HPDE6-E6E7 (cell line): ENCODE measurements at regions not wholly inside any gene's neighbourhood (a gene's known extent, or its start where the extent isn't known, plus 50 kb on each side); places are given as distances from the start of the nearest gene placed in this dataset.

Experiments used
- DNase-seq: peaks from one replicate; pipeline ENCODE4 v3.0.0; 2011; ENCODE audit warnings: missing footprints; ENCODE audit errors: extremely low spot score

GRCh38 chr6:80463197-80463596 is 356.7 kb downstream of the BCKDHB start:
- DNase-seq: no peak

GRCh38 chr6:80460257-80460865 is 353.9 kb downstream of the BCKDHB start:
- DNase-seq: no peak

DNA sequence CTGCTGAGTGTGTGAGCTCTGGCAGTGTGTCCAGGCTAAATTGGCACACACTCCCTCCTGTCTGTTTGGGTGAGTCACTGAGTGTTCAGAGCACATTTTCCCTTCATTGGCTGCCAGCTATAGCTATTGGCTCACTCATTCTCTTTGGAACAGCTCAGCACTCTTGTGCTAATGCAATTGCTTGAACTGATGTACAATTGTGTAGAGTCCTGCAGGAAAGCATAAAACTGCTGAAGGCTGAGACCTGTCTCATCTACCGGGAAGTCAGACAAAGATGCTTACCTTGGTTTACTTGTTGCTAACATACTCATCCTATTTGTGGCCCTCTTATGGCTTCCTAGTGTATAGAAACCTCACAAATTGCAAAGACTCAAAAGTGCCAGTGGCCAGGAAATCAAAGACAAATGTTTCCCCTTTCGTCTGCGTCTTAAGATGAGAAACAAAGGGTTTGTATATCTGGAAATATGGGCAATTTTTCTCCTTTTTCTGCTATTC is 351.0 kb downstream of the BCKDHB start:
- DNase-seq: peak; percentile 67

- no peak for DNase-seq
Observed at GRCh38 chr6:80456724-80457438, 350.4 kb downstream of the BCKDHB start.

GRCh38 chr6:80454661-80455365 is 348.3 kb downstream of the BCKDHB start:
- peak; percentile 3 for DNase-seq

DNA sequence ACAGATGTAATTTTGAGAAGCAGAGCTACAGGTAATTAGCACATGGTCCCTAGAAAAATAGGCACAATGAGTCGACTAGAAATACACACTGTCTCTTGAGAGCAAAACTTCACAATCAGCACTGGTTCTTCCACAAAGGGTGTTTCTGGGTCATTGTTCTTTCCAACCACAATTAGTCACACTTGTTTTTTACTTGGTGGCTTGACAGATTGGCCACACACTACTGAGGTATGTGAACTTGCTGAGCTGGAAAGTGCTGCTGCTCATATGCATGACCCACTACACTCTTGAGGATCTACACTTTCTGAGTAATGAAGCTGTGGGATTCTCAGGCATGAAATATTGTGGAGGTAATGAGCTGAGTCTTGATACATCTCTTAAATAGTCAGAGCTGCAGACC is 347.7 kb downstream of the BCKDHB start:
- DNase-seq: peak; percentile 80

GRCh38 chr6:80449726-80450125 is 343.3 kb downstream of the BCKDHB start:
- no peak for DNase-seq

GRCh38 chr6:80446454-80447045 is 340.1 kb downstream of the BCKDHB start:
- DNase-seq: no peak

DNA sequence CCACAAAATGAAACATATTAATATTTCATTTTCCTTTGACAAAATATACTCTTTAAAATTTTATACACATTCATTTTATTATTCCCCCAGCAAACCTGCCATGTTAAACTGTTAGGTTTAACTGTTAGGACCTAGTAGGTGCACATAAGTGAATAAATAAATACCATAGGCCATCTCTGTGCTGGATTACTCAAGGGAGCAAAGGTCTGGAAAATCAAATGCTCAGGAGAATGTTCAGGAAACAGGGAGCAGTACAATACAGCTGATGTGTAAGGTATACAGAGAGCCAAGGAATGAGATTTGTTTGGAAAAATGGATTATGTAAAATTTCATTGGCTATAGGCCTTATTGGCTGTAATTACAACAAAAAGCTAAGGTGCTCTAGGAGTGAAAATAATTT is 339.3 kb downstream of the BCKDHB start:
- no peak for DNase-seq

DNA sequence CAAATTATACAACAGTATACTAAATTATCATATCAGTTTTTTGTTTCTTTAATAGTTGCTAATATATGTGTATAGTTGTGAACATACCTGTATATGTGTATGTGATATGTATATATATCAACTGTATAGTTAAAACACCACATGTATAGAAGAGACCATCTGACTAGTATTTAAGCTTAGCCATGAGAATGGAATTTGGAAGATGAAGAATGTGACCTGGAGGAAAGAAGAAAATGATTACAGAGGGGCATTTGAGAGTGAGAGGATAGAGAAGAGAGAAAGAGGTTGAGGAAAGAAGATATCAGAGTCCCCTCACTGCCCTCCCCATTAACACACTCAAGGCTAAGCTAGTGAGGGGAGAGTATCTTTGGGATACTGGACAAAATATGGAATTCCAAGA is 335.9 kb downstream of the BCKDHB start:
- DNase-seq: no peak

DNA sequence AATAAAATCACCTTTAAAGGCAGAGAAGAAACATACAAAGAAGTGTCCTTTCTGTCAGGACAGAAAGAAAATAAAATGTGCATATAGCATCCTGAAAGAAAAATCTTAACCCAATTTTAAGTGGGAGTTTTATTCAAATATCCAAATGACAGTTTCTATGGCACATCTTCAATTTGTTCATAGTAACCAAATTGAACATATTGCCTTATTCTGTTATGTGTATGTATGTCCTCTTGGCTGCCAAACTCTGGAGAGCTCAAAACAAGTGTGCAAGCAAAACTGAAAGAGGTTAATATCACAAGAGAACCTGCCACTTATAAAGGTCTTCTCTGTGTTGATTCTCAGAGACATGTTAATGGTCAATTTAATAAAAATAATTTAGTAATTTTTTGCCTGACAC is 334.7 kb downstream of the BCKDHB start:
- DNase-seq: no peak

- DNase-seq: no peak
Observed at GRCh38 chr6:80440496-80441115, 334.1 kb downstream of the BCKDHB start.

- no peak for DNase-seq
Observed at GRCh38 chr6:80439721-80440470, 333.4 kb downstream of the BCKDHB start.

GRCh38 chr6:80438772-80439171 is 332.3 kb downstream of the BCKDHB start:
- DNase-seq: peak; percentile 78

DNA sequence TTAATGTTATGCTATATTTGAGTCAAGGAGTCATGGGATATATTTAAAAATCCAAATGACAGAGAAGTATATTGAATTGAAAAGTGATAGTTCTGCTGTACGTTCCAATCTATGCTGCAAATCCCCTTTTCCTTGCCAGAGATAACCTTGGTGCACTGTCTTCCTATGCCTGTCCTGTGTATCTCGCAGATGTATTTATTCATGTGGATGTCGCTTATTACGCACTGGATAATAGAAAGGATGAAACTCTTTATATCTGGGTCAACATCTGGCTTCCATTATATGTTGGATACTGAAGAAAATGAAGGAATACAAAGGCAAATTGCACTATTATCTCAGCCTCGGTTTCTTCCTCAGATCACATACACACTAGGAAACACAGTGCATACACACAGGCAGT is 331.3 kb downstream of the BCKDHB start:
- DNase-seq: no peak

- no peak for DNase-seq
Observed at GRCh38 chr6:80437221-80437620, 330.8 kb downstream of the BCKDHB start.

DNA sequence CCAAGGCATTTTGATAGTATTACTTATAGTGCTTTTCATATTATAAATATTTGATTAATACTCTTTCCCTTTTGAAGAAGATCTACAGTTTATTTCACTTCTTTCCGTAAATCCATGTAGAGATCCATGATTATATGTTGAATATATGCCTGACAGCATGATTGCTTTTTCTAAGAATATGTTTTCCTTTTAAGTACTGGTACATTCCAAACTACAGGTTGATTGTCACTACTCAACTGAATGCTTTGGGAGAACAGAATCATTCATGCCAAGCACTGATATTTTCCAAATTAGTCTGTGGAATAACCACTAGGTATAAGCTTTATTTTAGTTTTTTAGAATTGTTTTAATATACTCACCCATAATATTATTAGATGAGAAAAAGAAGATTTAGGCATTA is 330.2 kb downstream of the BCKDHB start:
- DNase-seq: no peak

DNA sequence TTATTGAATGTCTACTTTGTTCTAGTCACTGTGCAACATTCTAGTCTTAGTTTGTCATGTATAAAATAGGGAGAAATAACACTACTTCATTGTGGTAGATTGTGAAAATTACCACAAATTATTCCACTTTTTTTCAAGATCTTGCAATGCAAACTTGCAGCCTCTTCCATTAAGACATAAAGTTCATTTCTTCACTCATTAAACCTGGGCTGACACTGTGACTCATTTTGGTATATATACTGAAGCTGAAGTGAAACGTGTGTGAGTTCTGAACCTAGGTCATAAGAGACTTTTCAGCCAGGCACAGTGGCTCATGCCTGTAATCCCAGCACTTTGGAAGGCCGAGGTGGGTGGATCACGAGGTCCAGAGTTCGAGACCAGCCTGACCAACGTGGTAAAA is 329.0 kb downstream of the BCKDHB start:
- DNase-seq: no peak

DNA sequence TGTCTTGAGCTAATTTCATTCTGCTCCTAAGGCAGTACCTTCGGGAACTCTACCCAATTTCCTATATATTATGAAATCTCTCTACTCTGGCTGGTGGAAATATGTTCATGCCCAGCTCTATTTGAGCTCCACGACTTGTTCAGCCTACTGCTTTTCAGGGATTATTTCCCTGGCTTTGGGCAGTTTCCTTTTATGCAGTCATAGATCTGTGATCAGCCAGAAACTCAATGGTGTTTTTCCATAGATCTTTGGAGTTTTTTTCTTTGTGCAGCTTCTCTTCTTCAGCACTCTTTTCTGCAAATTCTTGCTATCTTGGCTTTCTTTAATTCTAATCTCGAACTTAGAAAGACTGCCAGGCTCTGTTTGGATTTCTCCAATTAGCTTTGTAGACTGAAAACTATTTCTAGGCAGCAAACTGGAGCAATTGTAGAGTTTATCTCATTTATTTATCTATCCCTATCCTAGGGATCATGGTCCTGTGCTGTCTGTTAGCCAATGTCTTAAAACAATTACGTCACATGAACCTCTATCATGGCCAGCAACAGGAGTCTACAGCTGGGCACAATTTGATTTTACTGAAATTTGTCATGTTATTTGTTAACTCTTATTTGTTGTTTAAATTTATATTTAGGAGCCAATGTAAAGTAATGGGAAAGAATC is 328.4 kb downstream of the BCKDHB start:
- no peak for DNase-seq

DNA sequence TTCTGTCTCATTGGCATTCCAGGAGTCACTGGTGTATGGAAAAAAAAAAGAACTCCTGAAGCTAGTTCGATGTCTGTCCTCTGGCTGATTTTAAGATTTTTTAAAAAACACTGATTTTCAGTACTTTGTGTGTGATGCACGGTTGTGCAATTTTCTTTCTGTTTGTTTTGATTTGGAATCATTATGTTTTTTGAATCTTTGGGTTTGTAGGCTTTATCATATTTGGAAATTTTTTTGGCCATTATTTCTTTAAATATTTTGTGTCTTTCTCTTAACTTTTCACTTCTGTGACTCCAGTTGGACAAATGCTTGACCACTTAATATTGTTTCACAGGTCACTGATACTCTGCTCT is 327.2 kb downstream of the BCKDHB start:
- no peak for DNase-seq
